ENCODE measurements at regions not wholly inside any gene's neighbourhood (a gene's known extent, or its start where the extent isn't known, plus 50 kb on each side); places are given as distances from the start of the nearest gene placed in this dataset.

DNA sequence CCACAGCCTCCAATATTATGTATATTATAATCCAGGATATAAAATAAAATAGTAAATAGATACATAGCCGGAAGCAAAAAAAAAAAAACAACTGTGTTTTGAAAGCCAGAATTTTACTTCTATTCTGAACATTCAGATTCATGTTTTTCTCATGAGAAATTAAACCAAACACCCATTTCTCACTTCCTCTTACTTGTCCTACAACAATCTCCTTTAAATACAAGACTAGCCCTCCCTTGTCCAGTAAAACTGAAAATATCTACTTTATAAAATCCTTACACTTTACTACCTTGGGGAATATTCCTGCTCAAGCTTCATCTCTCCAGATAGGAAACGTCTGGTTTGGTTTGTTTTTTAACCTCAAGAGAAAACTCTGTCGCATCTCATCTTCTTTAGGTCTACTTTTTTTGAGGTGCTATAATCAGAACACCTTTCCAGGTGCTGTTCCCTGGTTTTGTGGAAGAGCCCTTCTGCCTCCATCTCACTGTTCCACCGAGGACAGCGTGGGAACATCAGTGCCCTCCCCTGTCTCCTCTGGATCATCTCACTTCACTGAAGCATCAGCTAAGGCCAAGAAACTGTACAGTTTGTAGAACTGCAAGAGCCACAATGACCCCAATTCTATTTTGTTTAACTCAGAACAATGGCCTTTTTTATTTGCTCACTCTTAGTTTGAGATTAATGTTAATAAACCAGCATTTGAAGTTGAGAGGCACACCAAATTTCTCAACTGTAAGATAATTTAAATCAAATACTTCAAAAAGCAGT, 82.0 kb upstream of the ARHGAP32 start:
- TF ChIP-seq, protein P1, sequence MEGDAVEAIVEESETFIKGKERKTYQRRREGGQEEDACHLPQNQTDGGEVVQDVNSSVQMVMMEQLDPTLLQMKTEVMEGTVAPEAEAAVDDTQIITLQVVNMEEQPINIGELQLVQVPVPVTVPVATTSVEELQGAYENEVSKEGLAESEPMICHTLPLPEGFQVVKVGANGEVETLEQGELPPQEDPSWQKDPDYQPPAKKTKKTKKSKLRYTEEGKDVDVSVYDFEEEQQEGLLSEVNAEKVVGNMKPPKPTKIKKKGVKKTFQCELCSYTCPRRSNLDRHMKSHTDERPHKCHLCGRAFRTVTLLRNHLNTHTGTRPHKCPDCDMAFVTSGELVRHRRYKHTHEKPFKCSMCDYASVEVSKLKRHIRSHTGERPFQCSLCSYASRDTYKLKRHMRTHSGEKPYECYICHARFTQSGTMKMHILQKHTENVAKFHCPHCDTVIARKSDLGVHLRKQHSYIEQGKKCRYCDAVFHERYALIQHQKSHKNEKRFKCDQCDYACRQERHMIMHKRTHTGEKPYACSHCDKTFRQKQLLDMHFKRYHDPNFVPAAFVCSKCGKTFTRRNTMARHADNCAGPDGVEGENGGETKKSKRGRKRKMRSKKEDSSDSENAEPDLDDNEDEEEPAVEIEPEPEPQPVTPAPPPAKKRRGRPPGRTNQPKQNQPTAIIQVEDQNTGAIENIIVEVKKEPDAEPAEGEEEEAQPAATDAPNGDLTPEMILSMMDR (conservative IDR thresholded peaks at IDR 0.05 in 1 of 2, IDR thresholded peaks at IDR 0.05 in 1 of 2; ENCODE audit: low read depth in 1 of 2, low read length in 2 of 2): no peak
- no peak for TF ChIP-seq EZH2 (IDR thresholded peaks at IDR 0.05; ENCODE audit: low read length, missing control alignments)
